ENCODE measurements at regions not wholly inside any gene's neighbourhood (a gene's known extent, or its start where the extent isn't known, plus 50 kb on each side); places are given as distances from the start of the nearest gene placed in this dataset.

GRCh38 chr17:68768804-68769203, 167.6 kb upstream of the FAM20A start:
- DNase-seq (ENCODE audit: low read depth, low spot score) (no peak), FAIRE-seq (no peak), ATAC-seq (no peak)
- Histone ChIP-seq H2AFZ (ENCODE audit: control insufficient read depth, low read depth, low read length) (no peak overlapping the region), H3K4me1 (ENCODE audit: control insufficient read depth, insufficient read depth, low read length) (peaks cover 7% of the 10 kb centered on the region), H3K9ac (ENCODE audit: control insufficient read depth, insufficient read depth, low read length) (no peak overlapping the region), H3K9me3 (replicated peaks; ENCODE audit: control insufficient read depth, insufficient read depth, low read length) (no peaks in the 10 kb centered on the region; the same call in 2 of the 3 replicates), H3K36me3 (ENCODE audit: control insufficient read depth in 2 of 2, insufficient read depth in 2 of 2, low read length in 1 of 2) (no peaks in the 10 kb centered on the region), H3K27ac (ENCODE audit: control insufficient read depth, insufficient read depth) (no peak overlapping the region), H4K20me1 (ENCODE audit: control insufficient read depth, insufficient read depth) (no peaks in the 10 kb centered on the region), H3K4me2 (ENCODE audit: control insufficient read depth, insufficient read depth) (no peak overlapping the region), H3K27me3 (replicated peaks in 1 of 2; ENCODE audit: control insufficient read depth in 2 of 2, insufficient read depth in 2 of 2, low read length in 1 of 2) (no peaks in the 10 kb centered on the region), H3K79me2 (ENCODE audit: control insufficient read depth, insufficient read depth, low read length) (no peaks in the 10 kb centered on the region), H3K4me3 (no peak overlapping the region)
- ChIA-PET POLR2A (no interaction called here), RAD21 (ENCODE audit: unreplicated experiment) (interaction anchor here (1.2 kb wide), 1 partner anchor 26 kb away, joined by 3 read pairs; no protein-coding TSS in a partner anchor), SMC1A (ENCODE audit: uncharacterized antibody, unreplicated experiment) (no interaction called here), CTCF (interaction anchor here (0.6 to 1.7 kb wide), 2 partner anchors 10 to 143 kb away, joined by 3 to 5 read pairs; no protein-coding TSS in a partner anchor)
- BruUV-seq (replicated peaks), result no TSS peak
- intact Hi-C loops (cut with micrococcal nuclease; ENCODE audit: unreplicated experiment), result loop anchor here (10.0 kb wide), 1 partner anchor 594 kb away; no protein-coding TSS in a partner anchor
- in situ Hi-C loops (cut with MboI), result loop anchor here (10.0 to 25.0 kb wide), 2 partner anchors 504 to 607 kb away; no protein-coding TSS in a partner anchor
- TF ChIP-seq EP300 (IDR thresholded peaks at IDR 0.05; ENCODE audit: borderline replicate concordance in 1 of 2, control insufficient read depth in 1 of 2, low read depth in 2 of 2, low read length in 2 of 2) (no peak), ELK1 (IDR thresholded peaks at IDR 0.05; ENCODE audit: low read depth, low read length) (no peak), RCOR1 (conservative IDR thresholded peaks at IDR 0.05; ENCODE audit: low read depth, low read length) (no peak), TCF12 (IDR thresholded peaks at IDR 0.05; ENCODE audit: low read depth, low read length) (no peak), SUPT20H (IDR thresholded peaks at IDR 0.05; ENCODE audit: borderline replicate concordance, control insufficient read depth, low read depth, low read length) (no peak), NFYB (IDR thresholded peaks at IDR 0.05; ENCODE audit: insufficient read depth, low read depth, low read length) (no peak), PAX8 (IDR thresholded peaks at IDR 0.05) (no peak), NR2C1 (IDR thresholded peaks at IDR 0.05) (no peak), TCF7 (IDR thresholded peaks at IDR 0.05; ENCODE audit: borderline replicate concordance) (no peak), FOXM1 (IDR thresholded peaks at IDR 0.05; ENCODE audit: low read depth, low read length) (no peak), MEF2B (IDR thresholded peaks at IDR 0.05; ENCODE audit: partially characterized antibody, poor library complexity, severe bottlenecking) (no peak), GATAD2B (conservative IDR thresholded peaks at IDR 0.05; ENCODE audit: low read depth) (no peak)
- 40% methylated on average over 5 of the region's 6 CpGs for WGBS (ENCODE audit: insufficient coverage, insufficient replicate concordance, low lambda C conversion rate, missing lambda C conversion rate)
